B cell (primary cell): ENCODE measurements at regions not wholly inside any gene's neighbourhood (a gene's known extent, or its start where the extent isn't known, plus 50 kb on each side); places are given as distances from the start of the nearest gene placed in this dataset.

Experiments used
- ATAC-seq: fragments of 200-7000 bp; cut with Tn5 transposase; one replicate; pipeline ENCODE4 v1.10.0; 2021; ENCODE audit warnings: low read depth, mild to moderate bottlenecking, moderate number of reproducible peaks, moderate library complexity
- CTCF ChIA-PET: fragments of 350-600 bp; sonication (Branson Sonifier 250); formaldehyde crosslinking; loops from one replicate; lab custom pipeline; 2021; ENCODE audit warnings: antibody characterized with exemption, inconsistent platforms; lab: Charles Lee
- POLR2A ChIA-PET: fragments of 350-600 bp; sonication (Branson Sonifier 250); formaldehyde crosslinking; loops from one replicate; lab custom pipeline; 2021; ENCODE audit warnings: antibody characterized with exemption; lab: Charles Lee
- DNase-seq: peaks from one replicate; pipeline ENCODE4 v3.0.0; 2013
- H2AFZ ChIP-seq: 2 replicates; pipeline ENCODE4 v1.6.1; 2012; ENCODE audit warnings: mild to moderate bottlenecking, low read depth, low read length; ENCODE audit not compliant: insufficient read depth, poor library complexity, severe bottlenecking
- H3K27ac ChIP-seq, 2 donors: 1 replicate in 1 of 2; 2 replicates in 1 of 2; pipeline ENCODE4 v1.5.1; 2012 to 2013; ENCODE audit warnings: low read length in 2 of 2, mild to moderate bottlenecking in 2 of 2, moderate library complexity in 1 of 2
- H3K27me3 ChIP-seq, 4 experiments: fragments of 200-600 bp in 1 of 4; sonication (generic) in 1 of 4; replicated peaks in 1 of 4; 1 replicate in 2 of 4; 2 replicates in 2 of 4; pipeline versions ENCODE4 v1.6.1 to v1.7.0; 2013 to 2016; ENCODE audit warnings: low read length in 3 of 4, mild to moderate bottlenecking in 2 of 4, mixed read lengths in 1 of 4, moderate library complexity in 1 of 4; ENCODE audit not compliant: insufficient read depth in 4 of 4, control insufficient read depth in 3 of 4; ENCODE audit errors: control extremely low read depth in 1 of 4
- H3K36me3 ChIP-seq, 2 experiments: replicated peaks in 1 of 2; 1 replicate in 1 of 2; 2 replicates in 1 of 2; pipeline versions ENCODE4 v1.6.1 to v1.7.1; 2013; ENCODE audit warnings: low read length in 1 of 2; ENCODE audit not compliant: insufficient read depth in 2 of 2, control insufficient read depth in 1 of 2; ENCODE audit errors: control extremely low read depth in 1 of 2, extremely low read depth in 1 of 2
- H3K4me1 ChIP-seq, 2 donors: fragments of 200-600 bp in 1 of 2; sonication (generic) in 1 of 2; 1 replicate in 1 of 2; 2 replicates in 1 of 2; pipeline versions ENCODE4 v1.5.1 to v1.6.1; 2013 to 2017; ENCODE audit warnings: low read length in 2 of 2; ENCODE audit not compliant: control insufficient read depth in 2 of 2, insufficient read depth in 2 of 2
- H3K4me2 ChIP-seq: replicated peaks from 2 replicates; pipeline ENCODE3; 2012; ENCODE audit warnings: mild to moderate bottlenecking, low read depth, low read length; ENCODE audit not compliant: poor library complexity, severe bottlenecking
- H3K4me3 ChIP-seq, 5 experiments: fragments of 200-600 bp in 1 of 5; sonication (generic) in 1 of 5; 1 replicate in 3 of 5; 2 replicates in 2 of 5; pipeline versions ENCODE4 v1.5.1 to v1.7.0; 2011 to 2016; ENCODE audit warnings: low read length in 4 of 5, mild to moderate bottlenecking in 4 of 5, low read depth in 2 of 5, control low read depth in 1 of 5, moderate library complexity in 1 of 5; ENCODE audit not compliant: insufficient read depth in 1 of 5; ENCODE audit errors: control extremely low read depth in 1 of 5, extremely low read depth in 1 of 5
- H3K79me2 ChIP-seq: fragments of 200-600 bp; sonication (generic); one replicate; pipeline ENCODE4 v1.6.0; 2016; ENCODE audit warnings: low read length; ENCODE audit not compliant: control insufficient read depth, insufficient read depth
- H3K9ac ChIP-seq: fragments of 200-600 bp; sonication (generic); 2 replicates; pipeline ENCODE4 v1.6.1; 2017; ENCODE audit warnings: mild to moderate bottlenecking, low read length, moderate library complexity
- H3K9me3 ChIP-seq, 3 donors: one replicate each; pipeline versions ENCODE4 v1.6.1 to v1.7.1; 2013; ENCODE audit warnings: low read length in 2 of 3; ENCODE audit not compliant: control insufficient read depth in 2 of 3, insufficient read depth in 1 of 3; ENCODE audit errors: control extremely low read depth in 1 of 3
- H4K20me1 ChIP-seq: 2 replicates; pipeline ENCODE4 v1.6.0; 2012; ENCODE audit warnings: mild to moderate bottlenecking, low read length; ENCODE audit not compliant: insufficient read depth, control insufficient read depth, poor library complexity, severe bottlenecking
- H3K27ac Mint-ChIP-seq: one replicate; pipeline ENCODE4 v1.8.0; 2021; ENCODE audit warnings: mixed read lengths
- H3K27me3 Mint-ChIP-seq: one replicate; pipeline ENCODE4 v1.8.0; 2021; ENCODE audit warnings: mixed read lengths
- H3K4me1 Mint-ChIP-seq: one replicate; pipeline ENCODE4 v1.8.0; 2021; ENCODE audit warnings: mixed read lengths
- H3K4me3 Mint-ChIP-seq: one replicate; pipeline ENCODE4 v1.8.0; 2021; ENCODE audit warnings: mixed read lengths
- H3K9me3 Mint-ChIP-seq: one replicate; pipeline ENCODE4 v1.8.0; 2022; ENCODE audit warnings: mixed read lengths; ENCODE audit not compliant: insufficient read depth
- CTCF ChIP-seq: fragments of 200-600 bp; IDR thresholded peaks from one replicate; pipeline ENCODE4 v1.8.0; 2022; ENCODE audit warnings: antibody characterized with exemption, mild to moderate bottlenecking
- EZH2 ChIP-seq: IDR thresholded peaks from 2 replicates; pipeline ENCODE4 v1.6.1; 2012; ENCODE audit warnings: borderline replicate concordance, low read depth, mild to moderate bottlenecking, moderate library complexity, low read length; ENCODE audit not compliant: insufficient read depth, poor library complexity, severe bottlenecking
- WGBS: methylation state at CpG from one replicate; pipeline ENCODE4 v1.1.5; 2013; ENCODE audit warnings: missing lambda C conversion rate; ENCODE audit not compliant: insufficient coverage; 5-methylcytosine and 5-hydroxymethylcytosine counted together
- intact Hi-C: fragments of 100-400 bp; cut with micrococcal nuclease; formaldehyde crosslinking; loops from one replicate; pipeline ENCODE4 v1.10.0; 2022

- no peaks in the 10 kb centered on the region for H3K36me3 ChIP-seq
- H4K20me1 ChIP-seq: no peaks in the 10 kb centered on the region
- H3K27me3 ChIP-seq: peaks cover 0 to 3% (median 1%) of the 10 kb centered on the region in 4 experiments
- ChIA-PET POLR2A (no interaction called here), CTCF (no interaction called here)
- Mint-ChIP-seq H3K4me1 (no peaks in the 10 kb centered on the region), H3K27me3 (peaks cover 29% of the 10 kb centered on the region), H3K4me3 (no peak overlapping the region), H3K27ac (no peak overlapping the region), H3K9me3 (no peaks in the 10 kb centered on the region)
- H3K4me2 ChIP-seq: no peak overlapping the region
- TF ChIP-seq EZH2: no peak
- TF ChIP-seq CTCF: no peak
- H2AFZ ChIP-seq: no peak overlapping the region
- H3K9me3 ChIP-seq: no peaks in the 10 kb centered on the region
- WGBS: 91% methylated on average over 7 of the region's 9 CpGs
- H3K4me3 ChIP-seq: no peak overlapping the region
- H3K4me1 ChIP-seq: no peaks in the 10 kb centered on the region
- H3K27ac ChIP-seq: no peak overlapping the region
- no peaks in the 10 kb centered on the region for H3K79me2 ChIP-seq
- no peak for DNase-seq
- no peak overlapping the region for H3K9ac ChIP-seq
- intact Hi-C loops: no loop called here
- ATAC-seq: no peak
Measured at GRCh38 chr6:170021579-170021978, 269.3 kb downstream of the DLL1 start.

- POLR2A ChIA-PET: no interaction called here
- H3K4me2 ChIP-seq: no peak overlapping the region
- WGBS: 94% methylated on average over 15 of the region's 20 CpGs
- no peaks in the 10 kb centered on the region for H3K9me3 ChIP-seq
- ATAC-seq (no peak), DNase-seq (no peak)
- H3K9me3 Mint-ChIP-seq: no peaks in the 10 kb centered on the region
- H3K4me1 Mint-ChIP-seq: no peaks in the 10 kb centered on the region
- no peak overlapping the region for H3K9ac ChIP-seq
- CTCF ChIA-PET: no interaction called here
- no peaks in the 10 kb centered on the region for H3K4me1 ChIP-seq
- no peaks in the 10 kb centered on the region for H3K79me2 ChIP-seq
- intact Hi-C loops: no loop called here
- no peak overlapping the region for H3K27ac ChIP-seq
- no peak for TF ChIP-seq CTCF
- TF ChIP-seq EZH2: no peak
- peaks cover 0 to 3% (median 1%) of the 10 kb centered on the region in 4 experiments for H3K27me3 ChIP-seq
- no peak overlapping the region for H3K4me3 Mint-ChIP-seq
- no peaks in the 10 kb centered on the region for H4K20me1 ChIP-seq
- H3K4me3 ChIP-seq: no peak overlapping the region
- no peak overlapping the region for H3K27ac Mint-ChIP-seq
- no peak overlapping the region for H2AFZ ChIP-seq
- peaks cover 28% of the 10 kb centered on the region for H3K27me3 Mint-ChIP-seq
- H3K36me3 ChIP-seq: no peaks in the 10 kb centered on the region
Measured at GRCh38 chr6:170019818-170020583, 268.6 kb downstream of the ERMARD start.
